CD14-positive monocyte (primary cell): ENCODE measurements at regions not wholly inside any gene's neighbourhood (a gene's known extent, or its start where the extent isn't known, plus 50 kb on each side); places are given as distances from the start of the nearest gene placed in this dataset.

Experiments used
- DNase-seq, 3 donors: peaks; one replicate each; pipeline ENCODE4 v3.0.0-alpha.2; 2011 to 2022
- H2AFZ ChIP-seq: 2 replicates; pipeline ENCODE4 v1.6.0; 2012; ENCODE audit warnings: mild to moderate bottlenecking, low read depth, low read length, inconsistent platforms; ENCODE audit not compliant: insufficient read depth, poor library complexity, severe bottlenecking
- H3K27ac ChIP-seq, 2 donors: 1 replicate in 1 of 2; 2 replicates in 1 of 2; pipeline ENCODE4 v1.5.1; 2012 to 2013; ENCODE audit warnings: low read length in 2 of 2, control low read depth in 1 of 2, inconsistent platforms in 1 of 2, low read depth in 1 of 2, mild to moderate bottlenecking in 1 of 2
- H3K27me3 ChIP-seq, 2 donors: one replicate each; pipeline versions ENCODE4 v1.6.0 to v1.6.1; 2011 to 2013; ENCODE audit warnings: low read length in 2 of 2; ENCODE audit not compliant: control insufficient read depth in 2 of 2, insufficient read depth in 2 of 2
- H3K36me3 ChIP-seq, 2 donors: replicated peaks in 1 of 2; 1 replicate in 1 of 2; 2 replicates in 1 of 2; pipeline versions ENCODE4 v1.5.1 to v1.6.1; 2012 to 2013; ENCODE audit warnings: low read length in 2 of 2, control low read depth in 1 of 2, inconsistent platforms in 1 of 2, mild to moderate bottlenecking in 1 of 2; ENCODE audit not compliant: insufficient read depth in 2 of 2, control insufficient read depth in 1 of 2
- H3K4me1 ChIP-seq, 2 donors: 1 replicate in 1 of 2; 2 replicates in 1 of 2; pipeline versions ENCODE4 v1.5.1 to v1.6.1; 2012 to 2013; ENCODE audit warnings: low read length in 2 of 2, control low read depth in 1 of 2, inconsistent platforms in 1 of 2, mild to moderate bottlenecking in 1 of 2, moderate library complexity in 1 of 2; ENCODE audit not compliant: insufficient read depth in 2 of 2, control insufficient read depth in 1 of 2
- H3K4me2 ChIP-seq: replicated peaks from 2 replicates; pipeline ENCODE3; 2012; ENCODE audit warnings: low read length, moderate library complexity, mild to moderate bottlenecking; ENCODE audit not compliant: poor library complexity, severe bottlenecking; ENCODE audit errors: extremely low read depth
- H3K4me3 ChIP-seq, 3 experiments: fragments of 200-600 bp in 1 of 3; sonication (generic) in 1 of 3; replicated peaks in 1 of 3; 1 replicate in 2 of 3; 2 replicates in 1 of 3; pipeline ENCODE4 v1.5.1; 2011 to 2013; ENCODE audit warnings: low read length in 3 of 3, mild to moderate bottlenecking in 3 of 3, control low read depth in 2 of 3, low read depth in 2 of 3, inconsistent platforms in 1 of 3, moderate library complexity in 1 of 3
- H3K79me2 ChIP-seq: 2 replicates; pipeline ENCODE4 v1.6.0; 2012; ENCODE audit warnings: mild to moderate bottlenecking, control low read depth, inconsistent platforms, low read length, moderate library complexity; ENCODE audit not compliant: insufficient read depth
- H3K9ac ChIP-seq: 2 replicates; pipeline ENCODE4 v1.6.0; 2017; ENCODE audit warnings: low read length, mild to moderate bottlenecking; ENCODE audit not compliant: insufficient read depth, poor library complexity, severe bottlenecking
- H3K9me3 ChIP-seq, 2 donors: replicated peaks in 1 of 2; 1 replicate in 1 of 2; 2 replicates in 1 of 2; pipeline versions ENCODE4 v1.5.1 to v1.6.1; 2012 to 2013; ENCODE audit warnings: low read length in 2 of 2, control low read depth in 1 of 2; ENCODE audit not compliant: control insufficient read depth in 1 of 2, insufficient read depth in 1 of 2
- H4K20me1 ChIP-seq: 2 replicates; pipeline ENCODE4 v1.6.0; 2012; ENCODE audit warnings: mild to moderate bottlenecking, low read length, control low read depth, moderate library complexity; ENCODE audit not compliant: insufficient read depth
- H3K27ac Mint-ChIP-seq, 7 donors: one replicate each; pipeline ENCODE4 v1.8.0; 2020; ENCODE audit warnings: mild to moderate bottlenecking in 7 of 7, mixed read lengths in 7 of 7, moderate library complexity in 6 of 7, inconsistent platforms in 2 of 7
- H3K27me3 Mint-ChIP-seq, 3 donors: one replicate each; pipeline ENCODE4 v1.8.0; 2021 to 2022; ENCODE audit warnings: low read depth in 3 of 3, mild to moderate bottlenecking in 3 of 3, mixed read lengths in 3 of 3, moderate library complexity in 3 of 3, inconsistent platforms in 1 of 3
- H3K36me3 Mint-ChIP-seq, 2 donors: one replicate each; pipeline ENCODE4 v1.8.0; 2020; ENCODE audit warnings: mixed read lengths in 2 of 2, inconsistent platforms in 1 of 2, mild to moderate bottlenecking in 1 of 2
- H3K4me1 Mint-ChIP-seq: one replicate; pipeline ENCODE4 v1.8.0; 2020; ENCODE audit warnings: mild to moderate bottlenecking, mixed read lengths
- H3K4me3 Mint-ChIP-seq, 2 donors: one replicate each; pipeline ENCODE4 v1.8.0; 2020; ENCODE audit warnings: mild to moderate bottlenecking in 2 of 2, mixed read lengths in 2 of 2, moderate library complexity in 1 of 2
- H3K9me3 Mint-ChIP-seq, 7 donors: one replicate each; pipeline ENCODE4 v1.8.0; 2020 to 2022; ENCODE audit warnings: mixed read lengths in 7 of 7, mild to moderate bottlenecking in 6 of 7, moderate library complexity in 6 of 7, inconsistent platforms in 2 of 7
- CTCF ChIP-seq: fragments of 200-600 bp; IDR thresholded peaks from one replicate; pipeline ENCODE4 v1.8.0; 2022; ENCODE audit warnings: antibody characterized with exemption, mild to moderate bottlenecking
- WGBS: methylation state at CpG from one replicate; pipeline ENCODE4 v1.1.5; 2013; ENCODE audit warnings: missing lambda C conversion rate; ENCODE audit not compliant: insufficient coverage; 5-methylcytosine and 5-hydroxymethylcytosine counted together
- intact Hi-C, 2 donors: fragments of 100-400 bp; cut with micrococcal nuclease; formaldehyde crosslinking; loops; one replicate each; pipeline versions ENCODE4 v1.15.0 to v1.15.1; 2023

- peaks cover 54 to 74% (median 67%) of the 10 kb centered on the region in 3 donors for H3K27me3 Mint-ChIP-seq
- H3K4me1 Mint-ChIP-seq, result peaks cover 22% of the 10 kb centered on the region
- Histone ChIP-seq H2AFZ (no peak overlapping the region), H3K27me3 (peaks cover 0 to 59% of the 10 kb centered on the region in 2 donors), H3K79me2 (no peaks in the 10 kb centered on the region), H3K4me2 (no peak overlapping the region), H3K27ac (no peak overlapping the region), H3K36me3 (no peaks in the 10 kb centered on the region), H4K20me1 (no peaks in the 10 kb centered on the region), H3K4me3 (no peak overlapping the region), H3K4me1 (no peaks in the 10 kb centered on the region), H3K9ac (no peak overlapping the region), H3K9me3 (no peaks in the 10 kb centered on the region)
- H3K4me3 Mint-ChIP-seq, result no peak overlapping the region
- H3K36me3 Mint-ChIP-seq, result no peaks in the 10 kb centered on the region
- no peaks in the 10 kb centered on the region for H3K9me3 Mint-ChIP-seq
- WGBS, result 0% methylated on average over 3 of the region's 5 CpGs
- DNase-seq, result no peak
- H3K27ac Mint-ChIP-seq, result no peak overlapping the region
- intact Hi-C loops, result no loop called here
- no peak for TF ChIP-seq CTCF
Measured at GRCh38 chr6:33856655-33857054, 52.9 kb upstream of the MLN start.

- TF ChIP-seq CTCF, result no peak
- Histone ChIP-seq H3K79me2 (no peaks in the 10 kb centered on the region), H3K27ac (no peak overlapping the region), H3K9ac (no peak overlapping the region), H3K27me3 (peaks cover 0 to 56% of the 10 kb centered on the region in 2 donors), H4K20me1 (no peaks in the 10 kb centered on the region), H3K36me3 (no peaks in the 10 kb centered on the region), H3K4me2 (no peak overlapping the region), H3K4me3 (no peak overlapping the region), H2AFZ (no peak overlapping the region), H3K4me1 (no peaks in the 10 kb centered on the region), H3K9me3 (no peaks in the 10 kb centered on the region)
- intact Hi-C loops, result no loop called here
- peaks cover 50 to 70% (median 64%) of the 10 kb centered on the region in 3 donors for H3K27me3 Mint-ChIP-seq
- WGBS, result 61% methylated on average over 6 of the region's 6 CpGs
- H3K36me3 Mint-ChIP-seq, result no peaks in the 10 kb centered on the region
- peaks cover 18% of the 10 kb centered on the region for H3K4me1 Mint-ChIP-seq
- H3K4me3 Mint-ChIP-seq, result no peak overlapping the region
- no peak for DNase-seq
- H3K27ac Mint-ChIP-seq, result no peak overlapping the region
- no peaks in the 10 kb centered on the region for H3K9me3 Mint-ChIP-seq
Measured at GRCh38 chr6:33856031-33856590, 52.3 kb upstream of the MLN start.
